HCT116 (cell line): ENCODE measurements at regions not wholly inside any gene's neighbourhood (a gene's known extent, or its start where the extent isn't known, plus 50 kb on each side); places are given as distances from the start of the nearest gene placed in this dataset.

Experiments
- ATAC-seq: fragments of 200-7000 bp; cut with Tn5 transposase; 2 replicates; pipeline ENCODE4 v1.9.1; 2020; ENCODE audit warnings: mild to moderate bottlenecking, moderate library complexity
- BruUV-seq: library from RNA; stranded (reverse); fragments of 400-500 nt; replicated peaks from 2 replicates; lab custom pipeline; 2021; lab: Mats Ljungman, UMichigan
- CTCF ChIA-PET: fragments of 300-600 bp; sonication (Branson Sonifier 250); formaldehyde crosslinking; loops from one replicate; lab custom pipeline; 2021; ENCODE audit warnings: antibody characterized with exemption; lab: Charles Lee
- POLR2A ChIA-PET: fragments of 300-600, 350-600 bp; sonication (Branson Sonifier 250); formaldehyde crosslinking; loops from one replicate; lab custom pipeline; 2021; ENCODE audit warnings: antibody characterized with exemption; lab: Charles Lee
- RAD21 ChIA-PET, 2 experiments: fragments of 300-600 bp; sonication (Branson Sonifier 250); formaldehyde crosslinking; loops; one replicate each; lab custom pipeline; 2023; ENCODE audit warnings: low total read pairs in 2 of 2; ENCODE audit not compliant: uncharacterized antibody in 2 of 2, unreplicated experiment in 2 of 2, low non-redundant PET in 1 of 2; lab: Charles Lee
- DNase-seq: peaks from one replicate; pipeline ENCODE4 v3.0.0-alpha.2; 2010; ENCODE audit warnings: low read depth, low spot score
- H2AFZ ChIP-seq: fragments of 200-600 bp; shearing (Covaris generic), sonication (generic); 2 replicates; pipeline ENCODE4 v1.6.1; 2017; ENCODE audit warnings: low read depth, mixed run types, mixed read lengths, antibody characterized with exemption, low read length; ENCODE audit not compliant: poor library complexity, severe bottlenecking
- H3K27ac ChIP-seq: 2 replicates; pipeline ENCODE4 v1.5.1; 2012; ENCODE audit warnings: low read depth, low read length
- H3K27me3 ChIP-seq: fragments of 200-600 bp; sonication (generic); 2 replicates; pipeline ENCODE4 v1.6.1; 2016; ENCODE audit warnings: mixed run types, low read length, mixed read lengths; ENCODE audit not compliant: insufficient read depth
- H3K36me3 ChIP-seq, 2 experiments: fragments of 200-500 bp in 1 of 2; fragments of 200-600 bp in 1 of 2; sonication (Bioruptor generic) in 1 of 2; sonication (generic) in 1 of 2; 2 replicates each; pipeline versions ENCODE4 v1.5.1 to v1.6.1; 2014 to 2016; ENCODE audit warnings: low read length in 2 of 2, inconsistent platforms in 1 of 2, mixed read lengths in 1 of 2, mixed run types in 1 of 2; ENCODE audit not compliant: insufficient read depth in 2 of 2, control insufficient read depth in 1 of 2
- H3K4me1 ChIP-seq, 2 experiments: fragments of 200-600 bp in 1 of 2; sonication (generic) in 1 of 2; 2 replicates each; pipeline versions ENCODE4 v1.5.1 to v1.6.1; 2012 to 2017; ENCODE audit warnings: low read length in 2 of 2, inconsistent platforms in 1 of 2, mild to moderate bottlenecking in 1 of 2, mixed read lengths in 1 of 2, mixed run types in 1 of 2, moderate library complexity in 1 of 2; ENCODE audit not compliant: insufficient read depth in 2 of 2, control insufficient read depth in 1 of 2
- H3K4me2 ChIP-seq: fragments of 200-600 bp; sonication (generic); 2 replicates; pipeline ENCODE4 v1.6.1; 2017; ENCODE audit warnings: mixed run types, low read length, mixed read lengths
- H3K4me3 ChIP-seq, 2 experiments: fragments of 200-600 bp in 1 of 2; sonication (generic) in 1 of 2; replicated peaks in 1 of 2; 2 replicates each; pipeline ENCODE4 v1.5.1; 2011 to 2016; ENCODE audit warnings: low read length in 2 of 2, control low read depth in 1 of 2, low read depth in 1 of 2, mild to moderate bottlenecking in 1 of 2, mixed read lengths in 1 of 2, mixed run types in 1 of 2
- H3K79me2 ChIP-seq: fragments of 200-600 bp; sonication (generic); 2 replicates; pipeline ENCODE4 v1.6.1; 2017; ENCODE audit warnings: mild to moderate bottlenecking, mixed run types, low read length, moderate library complexity, mixed read lengths; ENCODE audit not compliant: insufficient read depth
- H3K9ac ChIP-seq: fragments of 200-600 bp; sonication (generic); 2 replicates; pipeline ENCODE4 v1.6.1; 2016; ENCODE audit warnings: low read length, mixed read lengths
- H3K9me2 ChIP-seq: fragments of 200-600 bp; sonication (generic), shearing (Covaris generic); 2 replicates; pipeline ENCODE4 v1.6.1; 2017; ENCODE audit warnings: mixed run types, mild to moderate bottlenecking, moderate library complexity; ENCODE audit not compliant: insufficient read depth
- H3K9me3 ChIP-seq, 2 experiments: fragments of 200-500 bp in 1 of 2; fragments of 200-600 bp in 1 of 2; sonication (Bioruptor generic) in 1 of 2; sonication (generic) in 1 of 2; 2 replicates each; pipeline ENCODE4 v1.6.1; 2014 to 2017; ENCODE audit warnings: low read length in 2 of 2, mixed read lengths in 2 of 2, inconsistent platforms in 1 of 2, low read depth in 1 of 2, mild to moderate bottlenecking in 1 of 2, mixed run types in 1 of 2, moderate library complexity in 1 of 2; ENCODE audit not compliant: control insufficient read depth in 1 of 2, insufficient read depth in 1 of 2
- H4K20me1 ChIP-seq: fragments of 200-600 bp; sonication (generic), shearing (Covaris generic); 2 replicates; pipeline ENCODE4 v1.6.1; 2017; ENCODE audit warnings: mixed run types, mild to moderate bottlenecking, moderate library complexity; ENCODE audit not compliant: insufficient read depth
- ATF3 ChIP-seq: IDR thresholded peaks from 2 replicates; pipeline ENCODE4 v1.6.1; 2012
- CBX3 ChIP-seq: IDR thresholded peaks from 2 replicates; pipeline ENCODE4 v1.6.1; 2012; ENCODE audit warnings: low read depth
- CEBPB ChIP-seq: IDR thresholded peaks from 2 replicates; pipeline ENCODE4 v1.6.1; 2012; ENCODE audit warnings: low read depth
- EGR1 ChIP-seq: IDR thresholded peaks from 2 replicates; pipeline ENCODE4 v1.6.1; 2012; ENCODE audit warnings: low read depth
- EZH2 ChIP-seq: fragments of 200-600 bp; sonication (generic); IDR thresholded peaks from 2 replicates; pipeline ENCODE4 v1.6.1; 2017; ENCODE audit warnings: antibody characterized with exemption, mixed run types
- EZH2phosphoT487 ChIP-seq: fragments of 200-600 bp; IDR thresholded peaks from 2 replicates; pipeline ENCODE4 v1.6.1; 2018; ENCODE audit warnings: antibody characterized with exemption, borderline replicate concordance
- JUND ChIP-seq: IDR thresholded peaks from 2 replicates; pipeline ENCODE4 v1.6.1; 2012
- POLR2AphosphoS5 ChIP-seq: IDR thresholded peaks from 2 replicates; pipeline ENCODE4 v1.6.1; 2011; ENCODE audit warnings: mild to moderate bottlenecking, low read depth, low read length, moderate library complexity
- SP1 ChIP-seq: IDR thresholded peaks from 2 replicates; pipeline ENCODE4 v1.6.1; 2012; ENCODE audit warnings: low read depth
- SRF ChIP-seq: IDR thresholded peaks from 2 replicates; pipeline ENCODE4 v1.6.1; 2012; ENCODE audit warnings: low read depth
- TCF7L2 ChIP-seq: IDR thresholded peaks from 2 replicates; pipeline ENCODE4 v1.7.0; 2011; ENCODE audit warnings: borderline replicate concordance, inconsistent platforms; ENCODE audit not compliant: insufficient read depth, insufficient read length; ENCODE audit errors: extremely low read depth
- ZFX ChIP-seq: fragments of 450-650 bp; IDR thresholded peaks from 2 replicates; pipeline ENCODE4 v1.6.1; 2017
- intact Hi-C: fragments of 100-400 bp; cut with micrococcal nuclease; formaldehyde crosslinking; loops from 2 replicates; pipeline ENCODE4 v1.10.0; 2022

- H3K4me3 ChIP-seq = no peak overlapping the region
- H4K20me1 ChIP-seq = no peaks in the 10 kb centered on the region
- H3K9me2 ChIP-seq = no peaks in the 10 kb centered on the region
- no peak overlapping the region for H2AFZ ChIP-seq
- H3K36me3 ChIP-seq = no peaks in the 10 kb centered on the region
- no TSS peak for BruUV-seq
- no peaks in the 10 kb centered on the region for H3K9me3 ChIP-seq
- no peak for ATAC-seq
- H3K27me3 ChIP-seq = no peaks in the 10 kb centered on the region
- ChIA-PET RAD21 (no interaction called here), CTCF (no interaction called here), POLR2A (no interaction called here)
- DNase-seq = no peak
- H3K79me2 ChIP-seq = no peaks in the 10 kb centered on the region
- H3K27ac ChIP-seq = no peak overlapping the region
- no peak overlapping the region for H3K4me2 ChIP-seq
- no peak overlapping the region for H3K9ac ChIP-seq
- intact Hi-C loops = no loop called here
- no peaks in the 10 kb centered on the region for H3K4me1 ChIP-seq
- no peak for TF ChIP-seq EGR1
- no peak for TF ChIP-seq EZH2phosphoT487
- TF ChIP-seq SP1 = no peak
- TF ChIP-seq TCF7L2 = no peak
- no peak for TF ChIP-seq EZH2
Observed at GRCh38 chr4:20576861-20577260, 123.4 kb upstream of the PACRGL start.

GRCh38 chr4:20577702-20578101 is 122.6 kb upstream of the PACRGL start:
- intact Hi-C loops = no loop called here
- Histone ChIP-seq H3K79me2 (no peaks in the 10 kb centered on the region), H3K4me3 (no peak overlapping the region), H3K4me1 (no peaks in the 10 kb centered on the region), H3K4me2 (no peak overlapping the region), H3K9ac (no peak overlapping the region), H3K27me3 (no peaks in the 10 kb centered on the region), H3K36me3 (no peaks in the 10 kb centered on the region), H2AFZ (no peak overlapping the region), H3K9me2 (no peaks in the 10 kb centered on the region), H3K9me3 (no peaks in the 10 kb centered on the region), H4K20me1 (no peaks in the 10 kb centered on the region), H3K27ac (no peak overlapping the region)
- ATAC-seq (no peak), DNase-seq (no peak)
- CTCF ChIA-PET = no interaction called here
- TF ChIP-seq SRF (no peak), SP1 (no peak), ATF3 (no peak), POLR2AphosphoS5 (no peak), JUND (no peak), ZFX (no peak), EZH2phosphoT487 (no peak), CEBPB (no peak), EGR1 (no peak), CBX3 (no peak)
- POLR2A ChIA-PET = no interaction called here
- BruUV-seq = no TSS peak
- RAD21 ChIA-PET = no interaction called here
